GM18517 (cell line): ENCODE measurements at regions not wholly inside any gene's neighbourhood (a gene's known extent, or its start where the extent isn't known, plus 50 kb on each side); places are given as distances from the start of the nearest gene placed in this dataset.
"Not testable (repeated sequence)": the region's sequence is repeated elsewhere in the genome, so short reads cannot be mapped to it uniquely, and the experiment has no call there.

Experiments
- ATAC-seq: cut with Tn5 transposase; IDR thresholded peaks from one replicate; pipeline ENCODE4 v1.9.1; 2021; ENCODE audit warnings: mild to moderate bottlenecking, moderate library complexity; ENCODE audit not compliant: unreplicated experiment

- ATAC-seq = peak; percentile 69
These were observed 95.7 kb upstream of the EEPD1 start for GRCh38 chr7:36057323-36057722.

GRCh38 chr7:36058020-36058592, 94.9 kb upstream of the EEPD1 start:
- ATAC-seq = peak; percentile 66

DNA sequence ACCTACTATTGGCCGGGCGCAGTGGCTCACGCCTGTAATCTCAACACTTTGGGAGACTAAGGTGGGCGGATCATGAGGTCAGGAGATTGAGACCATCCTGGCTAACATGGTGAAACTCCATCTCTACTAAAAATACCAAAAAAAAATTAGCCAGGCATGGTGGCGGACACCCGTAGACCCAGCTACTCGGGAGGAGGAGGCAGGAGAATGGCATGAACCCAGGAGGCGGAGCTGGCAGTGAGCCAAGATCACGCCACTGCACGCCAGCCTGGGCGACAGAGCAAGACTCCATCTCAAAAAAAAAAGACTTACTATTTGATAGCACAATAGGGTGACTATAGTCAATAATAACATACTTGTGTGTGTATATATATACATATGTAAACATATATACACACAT, 92.7 kb upstream of the EEPD1 start:
- ATAC-seq = not testable (repeated sequence)

DNA sequence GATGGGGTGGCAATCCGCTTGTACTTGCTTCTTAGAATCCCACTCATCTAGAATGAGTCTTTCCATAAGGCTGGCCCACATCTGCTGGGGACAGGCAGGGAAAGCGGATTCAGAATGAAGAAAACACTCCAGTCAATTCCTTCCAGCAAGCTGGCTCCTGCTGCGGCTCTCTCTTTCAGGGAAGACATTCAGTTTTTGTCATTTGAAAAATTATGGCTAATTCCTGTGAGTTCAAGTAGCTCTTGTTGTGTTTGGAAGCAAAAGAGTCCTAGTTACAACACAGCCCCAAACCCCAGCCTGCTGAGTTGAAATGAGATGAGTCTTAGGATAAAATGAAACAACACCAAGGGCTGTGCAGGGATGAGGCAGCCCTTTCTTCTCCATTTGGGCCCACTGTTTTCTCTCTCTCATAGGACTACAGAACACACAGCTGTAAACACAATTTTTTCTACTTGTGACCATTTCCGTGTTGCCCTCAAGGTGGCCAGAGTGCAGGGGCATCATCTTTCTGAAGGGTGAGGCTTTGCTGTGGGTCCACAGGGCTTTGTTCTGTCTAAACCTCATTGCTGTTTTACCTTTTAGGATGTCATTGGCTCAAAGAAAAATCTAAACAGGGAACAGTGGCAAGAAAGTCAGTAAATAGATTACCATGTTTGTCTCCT, 90.8 kb upstream of the EEPD1 start:
- no peak for ATAC-seq

GRCh38 chr7:36064676-36065075, 88.4 kb upstream of the EEPD1 start:
- no peak for ATAC-seq

DNA sequence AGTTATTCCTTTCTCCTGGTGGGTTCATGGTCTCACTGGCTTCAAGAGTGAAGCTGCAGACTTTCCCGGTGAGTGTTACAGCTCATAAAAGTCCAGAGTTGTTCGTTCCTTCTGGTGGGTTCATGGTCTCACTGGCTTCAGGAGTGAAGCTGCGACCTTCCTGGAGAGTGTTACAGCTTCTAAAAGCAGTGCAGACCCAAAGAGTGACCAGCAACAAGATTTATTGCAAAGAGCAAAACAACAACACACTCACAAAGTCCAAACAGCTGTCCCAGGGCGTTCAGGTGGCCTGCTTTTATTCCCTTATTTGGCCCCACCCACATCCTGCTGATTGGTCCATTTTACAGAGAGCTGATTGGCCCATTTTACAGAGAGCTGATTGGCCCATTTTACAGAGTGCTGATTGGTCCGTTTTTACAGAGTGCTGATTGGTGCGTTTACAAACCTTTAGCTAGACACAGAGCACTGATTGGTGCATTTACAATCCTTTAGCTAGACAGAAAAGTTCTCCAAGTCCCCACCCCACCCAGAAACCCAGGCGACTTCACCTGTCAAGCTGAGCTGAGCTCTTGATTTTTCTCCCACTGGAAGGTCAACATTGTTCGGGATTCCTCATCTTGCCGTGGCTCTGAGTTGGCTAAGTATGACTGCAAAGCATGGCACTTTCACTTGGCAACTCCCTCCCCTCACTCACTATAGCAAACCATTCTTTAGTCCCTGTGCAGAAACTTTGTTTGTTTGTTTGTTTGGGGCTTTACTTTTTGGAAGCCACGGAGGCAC, 87.3 kb upstream of the EEPD1 start:
- not testable (repeated sequence) for ATAC-seq

DNA sequence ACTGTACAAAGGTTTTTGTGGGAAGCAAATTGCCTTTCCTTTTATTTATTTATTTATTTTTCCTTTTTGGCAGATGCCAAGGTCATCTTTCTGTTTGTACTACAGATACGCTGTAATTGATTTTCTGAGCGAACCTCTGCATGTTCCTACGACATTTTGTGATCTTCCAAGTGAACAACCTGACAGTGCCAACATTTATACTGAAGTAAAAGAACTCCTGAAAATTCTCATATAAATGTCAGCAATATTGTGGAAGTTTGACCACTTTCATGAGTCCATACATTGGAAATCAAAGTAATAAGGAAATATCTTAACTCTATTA, 86.8 kb upstream of the EEPD1 start:
- ATAC-seq = no peak

DNA sequence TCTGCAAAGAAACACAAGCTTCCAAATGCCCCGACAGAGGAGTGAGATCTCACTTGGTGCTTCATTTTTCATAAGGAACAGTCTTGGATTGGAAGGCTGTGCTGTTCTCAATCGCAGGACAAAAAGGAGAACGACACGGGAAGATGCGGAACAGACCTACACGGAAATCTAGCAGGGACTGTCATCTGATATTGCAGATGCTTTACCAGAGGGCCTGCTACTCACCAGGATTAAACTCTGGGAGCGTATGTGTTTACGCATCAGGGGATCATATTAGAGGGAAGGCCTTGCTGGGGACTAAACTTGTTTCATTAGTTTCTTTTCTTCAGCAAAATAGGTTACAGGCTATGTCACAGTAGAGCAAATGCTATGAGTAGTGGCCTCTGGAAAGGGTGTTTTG, 82.8 kb upstream of the EEPD1 start:
- ATAC-seq = no peak

GRCh38 chr7:36071605-36072004, 81.4 kb upstream of the EEPD1 start:
- ATAC-seq = no peak

- no peak for ATAC-seq
These were observed 80.4 kb upstream of the EEPD1 start for GRCh38 chr7:36072620-36073019.

GRCh38 chr7:36075561-36075960, 77.5 kb upstream of the EEPD1 start:
- no peak for ATAC-seq

DNA sequence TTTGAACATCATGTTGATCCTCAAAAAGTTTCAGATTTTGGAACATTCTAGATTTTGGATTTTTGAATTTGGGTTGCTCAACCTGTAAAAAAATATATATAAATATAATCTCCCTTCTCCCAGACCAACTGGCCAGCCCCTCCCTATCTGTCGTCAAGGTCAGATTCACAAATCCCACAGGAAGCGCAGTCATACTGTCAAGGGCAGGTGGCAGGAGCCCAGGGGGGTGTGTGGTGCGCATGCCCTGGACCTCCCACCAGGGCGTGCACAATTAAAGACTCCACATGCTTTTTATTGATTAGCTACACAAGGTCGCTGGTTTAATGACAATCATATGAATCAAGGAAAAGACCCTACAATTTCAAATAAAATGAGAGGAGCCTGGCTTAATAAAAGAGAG, 77.0 kb upstream of the EEPD1 start:
- ATAC-seq = no peak

- ATAC-seq = no peak
These were observed 74.2 kb upstream of the EEPD1 start for GRCh38 chr7:36078816-36079360.

GRCh38 chr7:36079446-36080025, 73.5 kb upstream of the EEPD1 start:
- no peak for ATAC-seq

DNA sequence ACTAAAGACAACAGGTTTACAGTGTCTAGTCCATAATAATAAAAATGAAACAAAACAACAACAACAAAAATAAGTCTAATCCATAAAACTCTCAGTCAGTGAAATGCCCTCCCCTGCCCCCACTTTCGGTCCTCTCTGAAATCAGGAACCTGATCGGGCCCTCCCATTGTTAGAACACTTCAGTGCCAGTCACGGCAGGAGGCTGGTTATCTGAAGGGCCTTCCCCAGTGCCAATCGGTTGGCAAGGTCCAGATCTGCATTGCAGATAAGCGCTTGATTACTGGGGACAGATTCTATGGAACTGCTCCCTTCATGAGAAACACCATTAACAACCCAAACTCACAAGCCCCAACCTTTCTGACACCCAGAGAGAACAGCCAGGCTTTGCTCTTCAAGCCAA, 72.2 kb upstream of the EEPD1 start:
- ATAC-seq = no peak

DNA sequence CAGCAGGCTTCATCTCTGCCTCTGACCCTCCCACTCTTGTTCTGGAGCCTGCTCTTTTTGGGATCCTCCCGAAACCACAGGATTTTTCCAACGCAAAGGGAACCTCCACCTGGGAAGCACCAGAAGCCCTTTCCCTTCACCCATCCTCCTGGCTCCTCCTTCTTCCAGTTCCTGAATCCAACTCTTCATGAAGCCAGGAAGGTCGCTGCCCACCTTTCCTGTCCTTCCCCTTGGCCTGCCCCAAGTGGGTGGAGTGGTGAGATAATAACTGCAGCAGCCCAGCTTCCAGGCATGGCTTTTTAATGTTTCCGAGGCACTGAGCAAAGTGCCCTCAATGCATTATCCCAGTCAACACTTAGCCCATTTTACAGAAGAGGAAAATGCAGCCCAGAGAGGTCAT, 70.8 kb upstream of the EEPD1 start:
- ATAC-seq = no peak

DNA sequence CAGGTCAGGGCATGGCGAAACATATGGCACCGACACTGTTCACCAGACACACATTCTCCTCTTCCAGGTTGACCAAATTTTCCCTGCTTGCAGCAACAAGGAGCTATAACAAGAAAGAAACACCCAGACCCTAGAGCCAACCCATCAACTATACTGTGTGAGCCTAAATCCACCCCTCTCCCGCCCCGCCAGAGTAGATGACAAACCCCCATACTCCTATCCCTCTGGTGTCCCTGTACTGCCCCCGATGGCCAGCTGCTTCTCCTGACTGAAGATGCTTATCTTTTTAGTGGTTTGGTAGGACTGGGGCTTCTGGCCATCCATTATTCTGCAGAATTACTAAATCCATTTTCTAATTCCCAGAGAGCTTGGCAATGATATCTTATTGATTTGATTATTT, 70.1 kb upstream of the EEPD1 start:
- ATAC-seq = no peak

DNA sequence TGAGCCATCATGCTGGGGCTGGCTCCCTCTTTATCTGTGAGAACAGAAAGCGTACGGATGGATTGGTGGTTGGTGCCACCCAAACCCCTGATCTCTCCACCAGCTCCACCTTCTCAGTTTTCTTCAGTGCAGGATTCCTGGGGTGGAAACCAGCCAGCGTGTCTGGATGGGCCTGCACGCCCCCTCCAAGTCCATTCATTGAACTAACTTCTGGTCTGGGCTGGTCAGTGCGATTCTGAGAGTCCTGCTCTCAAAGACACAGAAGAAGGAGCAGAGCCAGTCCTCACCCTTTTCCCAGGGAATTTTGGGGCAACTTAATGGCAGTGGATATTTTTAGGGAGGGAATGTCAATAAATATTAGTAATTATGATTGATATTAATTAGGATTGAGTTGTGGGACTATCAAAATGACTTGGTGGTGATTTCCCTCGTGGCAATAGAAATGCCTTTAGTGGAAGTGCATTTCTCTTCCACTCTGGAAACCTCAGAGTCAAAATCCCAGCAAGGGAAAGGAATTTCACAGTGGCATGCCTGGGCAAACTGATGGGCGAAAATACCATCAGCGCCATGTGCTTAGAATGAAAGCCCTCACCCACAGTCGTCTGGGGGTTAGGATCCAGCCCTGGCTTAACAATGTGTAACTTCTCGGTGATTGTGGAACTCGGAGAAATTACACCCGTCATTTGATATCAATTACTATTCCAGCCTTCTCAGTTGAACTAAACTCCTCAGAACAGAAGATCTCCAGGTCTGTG, 69.3 kb upstream of the EEPD1 start:
- no peak for ATAC-seq

- ATAC-seq = no peak
These were observed 68.5 kb upstream of the EEPD1 start for GRCh38 chr7:36084485-36085091.

- ATAC-seq = no peak
These were observed 68.0 kb upstream of the EEPD1 start for GRCh38 chr7:36085096-36085495.

GRCh38 chr7:36086571-36086970, 66.5 kb upstream of the EEPD1 start:
- ATAC-seq = no peak
